ENCODE measurements at regions not wholly inside any gene's neighbourhood (a gene's known extent, or its start where the extent isn't known, plus 50 kb on each side); places are given as distances from the start of the nearest gene placed in this dataset.

GRCh38 chr6:146887447-146888077, 288.8 kb downstream of the ADGB start:
- DNase-seq: peak in 1 of 3 experiments; percentile 30

GRCh38 chr6:146889303-146889702, 290.5 kb downstream of the ADGB start:
- no peak for DNase-seq

- no peak for DNase-seq
Measured at GRCh38 chr6:146890172-146890571, 291.4 kb downstream of the ADGB start.

GRCh38 chr6:146890644-146891434, 292.1 kb downstream of the ADGB start:
- no peak for DNase-seq

GRCh38 chr6:146891615-146892265, 293.0 kb downstream of the ADGB start:
- DNase-seq: no peak

GRCh38 chr6:146892283-146892612, 293.5 kb downstream of the ADGB start:
- DNase-seq: no peak

- DNase-seq: no peak
Measured at GRCh38 chr6:146892613-146893401, 294.0 kb downstream of the ADGB start.

- DNase-seq: no peak
Measured at GRCh38 chr6:146893690-146894089, 294.9 kb downstream of the ADGB start.

- DNase-seq: no peak
Measured at GRCh38 chr6:146894624-146895023, 295.9 kb downstream of the ADGB start.

GRCh38 chr6:146895101-146895771, 296.5 kb downstream of the ADGB start:
- DNase-seq: no peak

GRCh38 chr6:146895772-146896061, 296.9 kb downstream of the ADGB start:
- no peak for DNase-seq

- DNase-seq: no peak
Measured at GRCh38 chr6:146896062-146896813, 297.5 kb downstream of the ADGB start.

GRCh38 chr6:146896960-146897701, 298.4 kb downstream of the ADGB start:
- DNase-seq: no peak

GRCh38 chr6:146898069-146898887, 299.5 kb downstream of the ADGB start:
- DNase-seq: no peak

- no peak for DNase-seq
Measured at GRCh38 chr6:146898888-146899227, 300.1 kb downstream of the ADGB start.

- peak in 1 of 3 experiments; percentile 7 for DNase-seq
Measured at GRCh38 chr6:146901940-146902816, 302.0 kb upstream of the STXBP5 start.

- DNase-seq: no peak
Measured at GRCh38 chr6:146902846-146903245, 301.4 kb upstream of the STXBP5 start.

GRCh38 chr6:146903451-146903850, 300.8 kb upstream of the STXBP5 start:
- peak in 1 of 3 experiments; percentile 20 for DNase-seq

GRCh38 chr6:146904596-146904995, 299.6 kb upstream of the STXBP5 start:
- no peak for DNase-seq
